HUES48 (cell line): ENCODE measurements at regions not wholly inside any gene's neighbourhood (a gene's known extent, or its start where the extent isn't known, plus 50 kb on each side); places are given as distances from the start of the nearest gene placed in this dataset.

Source experiments
- H3K27ac ChIP-seq: one replicate; pipeline ENCODE4 v1.7.0; 2013; ENCODE audit warnings: low read depth, low read length, inconsistent platforms
- H3K27me3 ChIP-seq: 2 replicates; pipeline ENCODE4 v1.6.1; 2013; ENCODE audit warnings: mild to moderate bottlenecking, low read length; ENCODE audit not compliant: control insufficient read depth, insufficient read depth
- H3K36me3 ChIP-seq: 2 replicates; pipeline ENCODE4 v1.6.1; 2013; ENCODE audit warnings: low read length; ENCODE audit not compliant: control insufficient read depth, insufficient read depth
- H3K4me1 ChIP-seq: 2 replicates; pipeline ENCODE4 v1.6.1; 2013; ENCODE audit warnings: mild to moderate bottlenecking, low read length; ENCODE audit not compliant: control insufficient read depth, insufficient read depth
- H3K4me3 ChIP-seq: 2 replicates; pipeline ENCODE4 v1.5.1; 2013; ENCODE audit warnings: mild to moderate bottlenecking, low read depth, low read length
- H3K9ac ChIP-seq: 2 replicates; pipeline ENCODE4 v1.6.1; 2013; ENCODE audit warnings: mild to moderate bottlenecking, low read depth, low read length, moderate library complexity
- H3K9me3 ChIP-seq: 2 replicates; pipeline ENCODE4 v1.6.1; 2013; ENCODE audit warnings: low read length; ENCODE audit not compliant: control insufficient read depth, insufficient read depth

- Histone ChIP-seq H3K4me3 (no peak overlapping the region), H3K9me3 (no peaks in the 10 kb centered on the region), H3K4me1 (peaks cover 37% of the 10 kb centered on the region), H3K27ac (peak overlapping the region; percentile 79), H3K27me3 (no peaks in the 10 kb centered on the region), H3K36me3 (no peaks in the 10 kb centered on the region), H3K9ac (no peak overlapping the region)
Observed at GRCh38 chr9:673966-674526, 167.5 kb upstream of the DMRT1 start.

DNA sequence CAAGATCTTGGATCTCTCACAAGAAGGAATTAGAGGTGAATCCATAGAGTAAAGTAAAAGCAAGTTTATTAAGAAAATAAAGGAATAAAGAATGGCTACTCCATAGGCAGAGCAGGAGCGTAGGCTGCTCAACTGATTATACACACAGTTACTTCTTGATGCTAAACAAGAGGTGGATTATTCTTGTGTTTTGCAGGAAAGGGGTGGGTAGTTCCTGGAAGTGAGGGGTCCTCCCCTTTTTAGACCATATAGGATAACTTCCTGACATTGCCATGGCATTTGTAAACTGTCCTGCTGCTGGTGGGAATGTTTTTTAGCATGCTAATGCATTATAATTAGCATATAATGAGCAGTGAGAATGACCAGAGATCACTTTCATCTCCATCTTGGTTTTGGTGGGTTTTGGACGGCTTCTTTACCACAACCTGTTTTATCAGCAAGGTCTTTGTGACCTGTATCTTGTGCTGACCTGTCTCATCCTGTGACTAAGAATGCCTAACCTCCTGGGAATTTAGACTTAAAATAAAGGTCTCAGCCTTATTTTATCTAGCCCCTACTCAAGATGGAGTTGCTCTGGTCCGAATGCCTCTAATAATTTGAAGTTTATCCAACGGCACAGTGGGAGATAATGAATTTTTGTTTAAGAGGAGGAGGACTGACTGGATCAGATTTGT is 165.7 kb upstream of the DMRT1 start:
- H3K4me1 ChIP-seq, result peaks cover 37% of the 10 kb centered on the region
- H3K36me3 ChIP-seq, result no peaks in the 10 kb centered on the region
- peak overlapping the region; percentile 27 for H3K27ac ChIP-seq
- no peaks in the 10 kb centered on the region for H3K9me3 ChIP-seq
- no peak overlapping the region for H3K4me3 ChIP-seq
- no peak overlapping the region for H3K9ac ChIP-seq
- no peaks in the 10 kb centered on the region for H3K27me3 ChIP-seq

- no peaks in the 10 kb centered on the region for H3K27me3 ChIP-seq
- H3K4me1 ChIP-seq, result peaks cover 37% of the 10 kb centered on the region
- H3K9ac ChIP-seq, result no peak overlapping the region
- H3K27ac ChIP-seq, result no peak overlapping the region
- no peak overlapping the region for H3K4me3 ChIP-seq
- no peaks in the 10 kb centered on the region for H3K36me3 ChIP-seq
- no peaks in the 10 kb centered on the region for H3K9me3 ChIP-seq
Observed at GRCh38 chr9:676780-677438, 164.6 kb upstream of the DMRT1 start.

GRCh38 chr9:677461-678097 is 163.9 kb upstream of the DMRT1 start:
- no peaks in the 10 kb centered on the region for H3K36me3 ChIP-seq
- H3K9ac ChIP-seq, result no peak overlapping the region
- H3K4me3 ChIP-seq, result no peak overlapping the region
- no peak overlapping the region for H3K27ac ChIP-seq
- peaks cover 40% of the 10 kb centered on the region for H3K4me1 ChIP-seq
- no peaks in the 10 kb centered on the region for H3K27me3 ChIP-seq
- H3K9me3 ChIP-seq, result no peaks in the 10 kb centered on the region

DNA sequence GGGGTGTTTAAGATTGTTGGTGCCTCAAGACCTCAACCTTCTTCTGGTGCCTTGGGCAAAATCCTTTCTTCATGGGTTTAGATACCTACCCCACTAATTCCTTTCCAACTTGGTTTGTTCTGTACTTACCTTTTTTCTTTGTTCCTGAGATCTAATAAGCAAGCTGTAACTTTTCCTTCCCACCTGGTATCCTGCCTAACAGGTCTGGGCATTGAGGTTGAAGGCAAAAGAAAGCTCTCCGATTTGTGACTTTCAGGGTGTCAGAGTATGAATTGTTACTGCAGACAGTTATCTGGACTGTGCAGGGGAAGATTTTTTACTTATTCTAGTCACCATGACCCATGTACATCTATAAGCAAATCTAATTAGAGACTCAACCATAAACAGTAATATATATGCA is 162.6 kb upstream of the DMRT1 start:
- Histone ChIP-seq H3K27ac (no peak overlapping the region), H3K27me3 (no peaks in the 10 kb centered on the region), H3K4me3 (no peak overlapping the region), H3K36me3 (no peaks in the 10 kb centered on the region), H3K9ac (no peak overlapping the region), H3K4me1 (peaks cover 47% of the 10 kb centered on the region), H3K9me3 (no peaks in the 10 kb centered on the region)

DNA sequence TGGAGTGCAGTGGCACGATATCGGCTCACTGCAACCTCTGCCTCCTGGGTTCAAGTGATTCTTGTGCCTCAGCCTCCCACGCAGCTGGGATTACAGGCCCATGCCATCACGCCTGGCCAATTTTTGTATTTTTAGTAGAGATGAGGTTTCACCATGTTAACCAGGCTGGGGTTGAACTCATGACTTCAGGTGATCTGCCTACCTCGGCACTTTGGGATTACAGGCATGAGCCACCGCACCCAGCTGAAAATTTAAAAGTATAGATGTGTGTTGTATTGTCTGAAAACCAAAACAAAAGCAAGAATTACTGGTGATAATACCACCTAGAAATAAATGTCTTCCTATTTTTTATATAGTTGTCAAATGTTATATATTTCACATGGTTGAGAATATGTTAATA is 162.0 kb upstream of the DMRT1 start:
- Histone ChIP-seq H3K36me3 (no peaks in the 10 kb centered on the region), H3K27me3 (no peaks in the 10 kb centered on the region), H3K4me3 (no peak overlapping the region), H3K27ac (no peak overlapping the region), H3K9me3 (no peaks in the 10 kb centered on the region), H3K4me1 (peaks cover 49% of the 10 kb centered on the region), H3K9ac (no peak overlapping the region)

- H3K27me3 ChIP-seq, result no peaks in the 10 kb centered on the region
- H3K36me3 ChIP-seq, result no peaks in the 10 kb centered on the region
- no peak overlapping the region for H3K9ac ChIP-seq
- peaks cover 53% of the 10 kb centered on the region for H3K4me1 ChIP-seq
- no peak overlapping the region for H3K27ac ChIP-seq
- H3K9me3 ChIP-seq, result no peaks in the 10 kb centered on the region
- H3K4me3 ChIP-seq, result no peak overlapping the region
Observed at GRCh38 chr9:680106-680505, 161.4 kb upstream of the DMRT1 start.

GRCh38 chr9:682633-683508 is 158.6 kb upstream of the DMRT1 start:
- H3K4me3 ChIP-seq, result no peak overlapping the region
- no peak overlapping the region for H3K9ac ChIP-seq

DNA sequence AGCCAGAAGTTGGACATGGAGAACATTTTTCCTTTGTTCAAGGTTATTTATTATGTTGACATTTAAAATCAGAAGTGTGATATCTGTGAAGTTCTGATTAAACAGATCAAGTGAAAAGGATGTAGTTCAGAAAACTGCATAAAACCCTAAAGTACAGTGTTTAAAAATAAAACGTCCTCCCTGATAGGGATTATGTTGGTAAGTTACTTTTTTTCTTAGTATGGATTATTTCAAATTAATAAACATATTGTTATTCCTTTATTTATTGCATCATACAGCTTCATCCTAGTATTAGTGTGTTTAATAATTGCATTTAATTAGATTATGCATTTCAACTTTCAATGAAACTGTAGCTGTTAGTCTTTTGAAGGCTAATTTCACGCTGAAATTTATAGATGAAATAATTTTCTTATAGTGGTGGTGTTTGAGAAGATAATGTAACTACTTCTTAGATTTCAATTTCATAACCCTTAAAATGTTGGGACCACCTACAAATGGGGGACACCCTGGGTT is 157.9 kb upstream of the DMRT1 start:
- no peaks in the 10 kb centered on the region for H3K27me3 ChIP-seq
- H3K4me1 ChIP-seq, result peaks cover 31% of the 10 kb centered on the region
- H3K4me3 ChIP-seq, result no peak overlapping the region; the same call in 1 of the 2 replicates
- no peaks in the 10 kb centered on the region for H3K36me3 ChIP-seq
- H3K9me3 ChIP-seq, result no peaks in the 10 kb centered on the region
- H3K27ac ChIP-seq, result peak overlapping the region; percentile 86
- no peak overlapping the region for H3K9ac ChIP-seq

More at GRCh38 chr9:682633-683508, 158.6 kb upstream of the DMRT1 start:
- Histone ChIP-seq H3K36me3 (no peaks in the 10 kb centered on the region), H3K9me3 (no peaks in the 10 kb centered on the region), H3K4me1 (peaks cover 31% of the 10 kb centered on the region), H3K27me3 (no peaks in the 10 kb centered on the region), H3K27ac (peak overlapping the region; percentile 86)

- no peaks in the 10 kb centered on the region for H3K36me3 ChIP-seq
- no peaks in the 10 kb centered on the region for H3K27me3 ChIP-seq
- H3K4me1 ChIP-seq, result peaks cover 31% of the 10 kb centered on the region
- peak overlapping the region; percentile 44 for H3K4me3 ChIP-seq
- peak overlapping the region; percentile 86 for H3K27ac ChIP-seq
- H3K9me3 ChIP-seq, result no peaks in the 10 kb centered on the region
- H3K9ac ChIP-seq, result no peak overlapping the region; the same call in 1 of the 2 replicates
Observed at GRCh38 chr9:684054-684890, 157.2 kb upstream of the DMRT1 start.
